ENCODE measurements at regions not wholly inside any gene's neighbourhood (a gene's known extent, or its start where the extent isn't known, plus 50 kb on each side); places are given as distances from the start of the nearest gene placed in this dataset.
"Not testable (repeated sequence)": the region's sequence is repeated elsewhere in the genome, so short reads cannot be mapped to it uniquely, and the experiment has no call there.

DNA sequence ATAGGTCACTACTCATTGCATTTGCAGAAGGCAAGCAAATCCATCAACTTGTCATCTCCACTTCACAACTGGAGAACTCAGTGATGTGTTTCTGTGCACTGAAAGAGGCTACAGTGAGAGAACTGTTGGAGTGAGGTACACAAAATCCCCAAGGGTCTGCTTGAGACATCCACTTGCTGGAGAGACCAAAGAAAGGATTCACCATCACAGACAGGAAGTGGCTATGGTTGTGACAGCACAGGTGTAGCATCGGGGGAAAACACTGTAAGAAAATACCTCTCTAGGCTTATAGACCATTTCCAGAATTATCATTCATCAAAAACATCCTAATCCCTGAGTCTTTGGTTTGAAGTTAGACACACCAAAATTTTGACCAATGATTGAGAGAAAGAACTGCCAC is 201.3 kb upstream of the OR4E1 start:
- DNase-seq (ENCODE audit: low spot score) (no peak), FAIRE-seq (no peak)

DNA sequence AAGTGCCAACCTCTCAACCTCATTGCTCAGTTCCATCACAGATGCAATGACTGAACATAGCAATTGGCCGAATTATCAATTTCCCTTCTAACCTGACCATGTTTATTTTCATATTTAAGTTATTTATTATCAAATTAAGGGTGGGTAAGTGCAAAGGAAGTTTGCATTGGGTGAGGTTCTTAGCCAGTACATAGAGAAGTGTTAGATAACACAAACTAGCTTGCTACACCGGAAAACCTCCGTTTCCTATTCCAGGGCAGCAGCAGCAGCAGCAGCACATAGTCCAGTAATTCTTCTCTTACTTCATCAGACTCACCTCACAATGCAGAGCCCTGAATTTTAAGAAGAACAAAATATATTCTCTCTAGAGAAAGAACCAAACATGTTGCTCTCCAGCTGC is 200.5 kb upstream of the OR4E1 start:
- DNase-seq (ENCODE audit: low spot score): no peak
- FAIRE-seq: no peak

DNA sequence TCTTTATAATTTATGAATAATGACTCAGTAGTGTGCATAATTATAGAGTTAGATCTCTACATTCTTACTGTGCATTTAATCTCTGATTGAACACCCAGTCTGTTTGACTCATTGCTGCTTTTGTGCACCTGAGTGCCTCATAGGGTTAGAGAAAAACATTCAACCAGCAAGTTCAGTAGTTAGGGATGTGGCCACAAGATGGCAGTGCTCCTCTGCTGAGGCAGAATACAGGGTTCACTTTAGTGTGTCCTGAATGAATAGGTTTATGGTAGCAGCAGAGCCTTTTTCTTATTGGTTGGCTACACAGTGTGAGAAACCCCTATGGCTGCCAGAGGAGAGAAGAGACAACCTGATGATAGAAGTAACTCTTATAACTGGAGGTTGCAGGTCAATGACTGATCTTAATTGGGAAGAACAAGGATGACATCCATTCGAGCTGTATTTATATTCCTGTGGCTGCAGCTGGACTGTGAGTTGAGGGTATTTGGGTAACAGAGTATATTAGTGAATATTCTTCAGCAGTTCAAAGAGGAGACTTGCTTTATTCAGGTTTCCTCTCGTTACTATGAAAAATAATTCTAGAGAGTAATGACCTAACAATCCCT is 194.9 kb upstream of the OR4E1 start:
- DNase-seq (ENCODE audit: low spot score): peak; percentile 7
- FAIRE-seq: no peak

DNA sequence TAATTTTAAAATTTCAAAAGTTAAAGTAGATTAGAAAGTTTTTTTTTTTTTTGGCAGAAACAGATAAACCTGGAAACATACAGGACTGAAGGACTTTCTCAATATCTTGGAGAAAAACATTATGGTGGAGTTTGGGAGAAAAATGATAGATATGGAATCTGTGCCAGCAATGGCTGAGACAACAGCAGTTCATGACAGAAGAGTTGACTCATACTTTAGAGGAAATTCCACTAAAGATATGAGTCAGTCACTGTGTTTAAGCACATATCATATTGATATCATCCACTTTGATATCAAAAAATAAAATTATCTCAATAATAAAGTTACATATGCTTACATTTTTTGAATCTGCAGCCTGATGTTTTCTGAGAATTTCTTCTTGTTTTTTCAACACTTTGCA is 193.9 kb upstream of the OR4E1 start:
- FAIRE-seq (no peak), DNase-seq (ENCODE audit: low spot score) (no peak)

DNA sequence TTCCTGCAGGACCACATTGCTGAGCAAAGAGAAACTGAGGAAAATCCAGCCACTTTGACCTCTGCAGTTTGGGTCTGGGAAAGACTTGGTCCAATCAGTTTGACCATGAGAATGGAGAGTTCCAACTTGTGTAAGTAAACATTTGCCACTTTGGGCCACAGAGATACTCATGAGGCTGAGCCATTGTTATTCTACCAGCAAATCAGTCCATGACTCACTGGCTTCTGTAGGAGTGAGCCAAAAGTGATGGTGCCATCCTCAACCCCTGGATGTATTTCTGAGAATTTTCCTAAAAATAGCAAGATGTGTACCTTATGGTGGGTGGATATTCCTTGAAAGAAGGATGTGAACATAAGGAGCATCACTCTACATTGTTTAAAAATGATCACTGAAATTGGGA is 192.9 kb upstream of the OR4E1 start:
- FAIRE-seq: no peak
- no peak for DNase-seq (ENCODE audit: low spot score)

DNA sequence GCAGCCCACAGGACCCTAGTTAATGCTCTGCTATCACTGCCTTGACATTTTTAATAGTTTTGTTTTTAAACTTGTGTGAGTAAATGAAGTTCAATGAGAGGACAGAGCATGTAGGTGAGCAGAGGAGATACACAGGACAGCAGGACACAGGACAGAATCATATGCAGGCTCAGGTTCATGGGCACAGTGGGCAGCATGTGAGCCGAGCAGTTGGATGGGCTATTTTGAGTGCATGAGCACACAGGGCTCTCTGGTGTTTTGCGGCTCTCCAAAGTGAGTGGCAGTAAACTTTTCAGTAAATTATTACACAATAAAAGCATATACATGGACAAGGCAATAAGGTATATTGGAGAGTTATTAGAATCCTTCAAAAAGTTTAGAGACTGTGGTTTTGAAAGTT is 189.7 kb upstream of the OR4E1 start:
- DNase-seq (ENCODE audit: low spot score): no peak
- no peak for FAIRE-seq

DNA sequence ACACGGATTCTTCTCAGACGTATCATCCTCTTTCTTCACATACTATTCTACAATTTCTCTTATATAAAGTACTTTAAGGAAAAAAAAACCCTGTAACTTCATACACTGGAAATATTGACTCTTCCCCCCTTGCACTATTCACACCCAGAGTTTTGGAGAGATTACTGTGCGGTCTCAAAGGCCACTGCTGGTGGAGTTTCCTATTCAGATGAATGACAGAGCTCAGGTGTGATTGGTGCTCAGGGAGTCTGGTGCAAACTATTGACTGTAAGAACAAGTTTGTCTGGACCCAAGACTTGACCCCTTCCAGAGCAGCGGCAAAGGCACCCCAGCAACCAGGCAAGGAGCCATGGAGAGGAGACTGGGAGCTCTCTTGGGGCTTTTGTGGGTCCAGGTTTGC is 187.5 kb upstream of the OR4E1 start:
- DNase-seq (ENCODE audit: low spot score) (no peak), FAIRE-seq (no peak)

DNA sequence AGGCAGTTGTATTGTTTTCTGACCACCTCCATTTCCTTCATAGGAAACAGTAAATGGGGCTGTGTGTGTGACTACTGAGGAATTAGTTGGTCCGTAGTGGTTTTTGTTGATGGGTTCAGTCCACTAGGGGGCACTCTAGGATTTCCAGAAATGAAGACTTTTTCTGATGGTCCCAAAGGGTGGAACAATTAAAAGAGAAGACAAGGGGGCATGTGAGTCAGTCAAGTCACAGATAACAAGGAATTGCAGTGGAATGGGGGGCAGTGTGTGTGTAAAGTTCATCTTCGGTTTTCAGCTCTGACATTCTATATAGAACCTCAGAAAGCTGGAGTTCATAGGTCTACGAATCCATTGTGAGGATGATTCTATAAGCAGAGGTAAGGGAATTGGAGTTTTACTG is 186.6 kb upstream of the OR4E1 start:
- DNase-seq (ENCODE audit: low spot score) (no peak), FAIRE-seq (no peak)

DNA sequence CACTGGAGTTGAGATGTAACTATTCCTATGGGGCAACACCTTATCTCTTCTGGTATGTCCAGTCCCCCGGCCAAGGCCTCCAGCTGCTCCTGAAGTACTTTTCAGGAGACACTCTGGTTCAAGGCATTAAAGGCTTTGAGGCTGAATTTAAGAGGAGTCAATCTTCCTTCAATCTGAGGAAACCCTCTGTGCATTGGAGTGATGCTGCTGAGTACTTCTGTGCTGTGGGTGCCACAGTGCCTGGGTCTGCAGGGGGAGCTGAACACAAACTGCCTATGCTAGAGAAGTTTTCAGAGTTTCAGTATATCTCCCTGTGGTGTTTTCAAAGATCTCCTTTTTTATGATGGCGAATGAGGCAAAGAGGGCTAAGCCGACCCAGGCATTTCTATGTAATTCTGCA is 179.2 kb upstream of the OR4E1 start:
- DNase-seq (ENCODE audit: low spot score) (no peak), FAIRE-seq (no peak)

DNA sequence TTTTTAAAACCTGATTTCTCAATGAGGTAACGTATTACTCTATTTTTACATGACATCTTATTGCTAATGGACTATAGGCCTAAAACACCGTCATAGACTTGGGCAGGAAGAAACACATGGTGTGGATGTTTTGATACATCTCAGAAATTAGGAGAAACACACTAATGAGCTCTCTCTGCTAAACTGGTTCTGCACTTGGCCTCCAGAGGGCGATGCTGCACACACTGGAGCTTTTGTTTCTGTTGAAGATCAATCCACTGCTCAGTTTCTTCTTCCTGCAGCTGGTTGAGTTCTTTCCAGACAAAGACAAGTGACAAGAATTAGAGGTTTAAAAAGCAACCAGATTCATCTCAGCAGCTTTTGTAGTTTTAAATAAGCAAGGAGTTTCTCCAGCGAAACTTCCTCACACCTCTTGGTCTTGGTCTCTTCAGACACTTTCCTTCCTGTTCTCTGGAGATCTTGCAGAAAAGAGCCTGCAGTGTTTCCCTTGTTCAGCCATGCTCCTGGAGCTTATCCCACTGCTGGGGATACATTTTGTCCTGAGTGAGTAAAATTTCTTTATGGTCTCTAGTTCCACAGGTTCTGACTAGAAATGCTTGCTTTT is 178.5 kb upstream of the OR4E1 start:
- no peak for FAIRE-seq
- no peak for DNase-seq (ENCODE audit: low spot score)

DNA sequence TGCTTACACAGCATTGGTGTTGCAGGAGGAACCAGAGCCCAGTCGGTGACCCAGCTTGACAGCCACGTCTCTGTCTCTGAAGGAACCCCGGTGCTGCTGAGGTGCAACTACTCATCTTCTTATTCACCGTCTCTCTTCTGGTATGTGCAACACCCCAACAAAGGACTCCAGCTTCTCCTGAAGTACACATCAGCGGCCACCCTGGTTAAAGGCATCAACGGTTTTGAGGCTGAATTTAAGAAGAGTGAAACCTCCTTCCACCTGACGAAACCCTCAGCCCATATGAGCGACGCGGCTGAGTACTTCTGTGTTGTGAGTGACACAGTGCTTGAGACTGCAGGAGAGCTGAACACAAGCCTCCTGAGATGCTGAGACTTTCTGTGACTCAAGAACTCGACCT is 173.3 kb upstream of the OR4E1 start:
- DNase-seq (ENCODE audit: low spot score); FAIRE-seq: not testable (repeated sequence)

DNA sequence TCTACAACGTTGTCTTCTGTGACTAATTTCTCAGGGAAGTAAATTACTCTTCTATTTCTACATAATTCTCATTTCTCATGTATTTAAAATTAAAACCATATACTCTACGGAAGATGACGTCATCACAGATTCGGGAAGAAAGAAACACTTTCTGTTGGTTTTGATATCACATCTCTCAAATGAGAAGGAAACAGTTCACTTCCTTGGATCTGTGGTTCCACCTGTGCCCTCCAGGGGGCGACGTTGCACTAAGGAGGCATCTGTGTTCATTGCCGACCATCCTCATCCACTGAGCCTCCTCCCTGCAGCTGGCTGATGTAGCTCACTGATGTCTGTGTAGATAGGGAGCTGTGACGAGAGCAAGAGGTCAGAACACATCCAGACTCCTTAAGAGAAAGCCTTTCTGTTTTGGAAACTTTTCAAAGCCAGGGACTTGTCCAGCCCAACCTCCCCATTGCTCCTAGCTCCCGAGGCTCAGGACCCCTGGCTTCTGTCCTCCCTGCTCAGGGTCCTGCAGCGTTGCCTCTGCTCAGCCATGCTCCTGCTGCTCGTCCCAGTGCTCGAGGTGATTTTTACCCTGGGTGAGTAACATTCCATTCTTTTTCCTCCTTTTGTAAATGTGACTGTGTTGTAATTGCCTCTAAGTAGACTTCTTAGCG is 172.7 kb upstream of the OR4E1 start:
- no peak for FAIRE-seq
- no peak for DNase-seq (ENCODE audit: low spot score)

DNA sequence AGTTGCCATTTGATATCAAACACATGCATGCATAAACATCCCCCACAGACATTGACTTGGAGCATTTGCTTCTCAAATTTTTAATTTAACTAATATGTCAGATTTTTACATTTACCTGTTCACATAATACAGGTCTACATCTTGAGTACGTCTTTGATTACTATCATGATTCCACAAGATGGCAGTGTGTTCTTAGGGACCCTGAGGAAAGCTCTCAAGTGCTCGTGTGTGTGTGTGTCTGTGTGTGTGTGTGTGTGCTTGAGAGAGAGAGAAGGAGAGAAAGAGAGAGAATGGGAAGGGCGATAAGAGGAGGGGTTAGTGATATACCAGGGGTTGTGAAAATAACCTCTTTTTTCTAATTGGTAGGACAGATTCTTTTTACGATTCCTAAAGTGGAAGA is 167.1 kb upstream of the OR4E1 start:
- no peak for DNase-seq (ENCODE audit: low spot score)
- no peak for FAIRE-seq

DNA sequence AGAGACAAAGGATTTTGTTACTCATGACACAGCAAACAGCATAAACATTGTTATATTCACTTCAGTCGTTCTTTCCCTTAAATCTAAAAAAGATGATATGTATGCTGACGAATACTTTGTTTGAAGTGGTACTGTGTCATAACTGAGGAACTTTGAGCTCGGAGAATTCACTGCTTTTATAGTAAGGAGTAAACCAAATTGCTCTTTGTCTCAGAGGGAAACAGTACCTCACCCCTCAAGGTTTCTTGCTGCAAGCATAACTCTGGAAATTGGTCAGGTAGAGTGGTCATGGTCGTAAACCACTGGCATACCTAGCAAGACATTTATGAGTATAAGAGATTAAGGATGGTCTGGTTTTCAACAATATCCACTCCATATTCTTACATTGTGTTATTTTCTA is 160.2 kb upstream of the OR4E1 start:
- FAIRE-seq (no peak), DNase-seq (ENCODE audit: low spot score) (no peak)

DNA sequence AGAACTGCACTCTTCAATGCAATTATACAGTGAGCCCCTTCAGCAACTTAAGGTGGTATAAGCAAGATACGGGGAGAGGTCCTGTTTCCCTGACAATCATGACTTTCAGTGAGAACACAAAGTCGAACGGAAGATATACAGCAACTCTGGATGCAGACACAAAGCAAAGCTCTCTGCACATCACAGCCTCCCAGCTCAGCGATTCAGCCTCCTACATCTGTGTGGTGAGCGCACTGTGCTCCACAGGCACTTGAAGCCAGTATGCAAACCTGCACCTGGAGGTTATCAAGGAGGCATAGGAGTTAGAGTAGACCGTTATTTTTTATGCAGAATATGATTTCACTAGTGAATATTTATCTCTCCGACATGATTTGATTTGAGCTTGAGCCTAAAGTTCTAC is 152.2 kb upstream of the OR4E1 start:
- DNase-seq (ENCODE audit: low spot score) (no peak), FAIRE-seq (no peak)

DNA sequence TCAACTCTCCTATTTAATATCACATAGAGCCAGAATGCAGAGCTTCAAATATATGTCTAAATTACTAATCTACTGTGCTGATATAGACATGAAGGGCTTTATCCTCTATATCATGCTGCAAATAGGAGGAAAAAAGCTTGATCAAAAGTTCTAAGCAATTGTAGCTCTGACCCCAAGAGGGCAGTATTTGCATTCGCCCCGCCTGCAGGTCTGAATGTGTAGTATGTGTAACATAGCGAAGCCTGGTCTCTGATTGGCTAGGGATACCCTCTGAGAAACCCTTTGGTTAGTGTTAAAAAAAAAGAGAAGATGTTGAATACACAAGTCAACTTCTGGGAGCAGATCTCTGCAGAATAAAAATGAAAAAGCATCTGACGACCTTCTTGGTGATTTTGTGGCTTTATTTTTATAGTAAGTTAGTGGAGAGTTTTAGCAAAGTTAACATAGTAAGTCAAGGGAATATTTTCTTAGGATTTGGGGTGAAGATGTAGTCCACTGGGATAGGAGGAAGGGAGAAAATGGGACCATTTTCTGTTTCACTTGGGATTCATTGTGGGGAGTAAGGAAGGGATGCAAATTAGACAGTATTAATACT is 151.6 kb upstream of the OR4E1 start:
- DNase-seq (ENCODE audit: low spot score) (no peak), FAIRE-seq (no peak)

DNA sequence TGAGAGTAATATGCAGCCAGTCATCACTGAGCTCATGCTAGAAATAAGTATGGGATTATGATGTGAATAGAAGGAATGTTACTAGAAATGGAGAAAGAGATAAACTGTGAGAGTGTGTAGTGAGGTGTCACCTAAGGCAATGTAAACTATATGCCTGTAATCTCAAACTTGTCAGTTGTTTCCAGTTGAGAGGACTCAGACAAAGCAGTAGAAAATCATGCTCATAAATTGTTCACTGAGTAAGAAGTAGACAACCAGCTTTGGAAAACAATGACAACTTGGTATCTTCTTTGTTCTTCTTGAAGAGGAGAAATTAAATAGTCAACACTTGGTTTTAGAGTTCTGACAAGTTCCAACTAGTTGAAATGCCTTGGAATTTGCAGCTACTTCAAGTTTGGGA is 148.5 kb upstream of the OR4E1 start:
- DNase-seq (ENCODE audit: low spot score) (no peak), FAIRE-seq (no peak)

DNA sequence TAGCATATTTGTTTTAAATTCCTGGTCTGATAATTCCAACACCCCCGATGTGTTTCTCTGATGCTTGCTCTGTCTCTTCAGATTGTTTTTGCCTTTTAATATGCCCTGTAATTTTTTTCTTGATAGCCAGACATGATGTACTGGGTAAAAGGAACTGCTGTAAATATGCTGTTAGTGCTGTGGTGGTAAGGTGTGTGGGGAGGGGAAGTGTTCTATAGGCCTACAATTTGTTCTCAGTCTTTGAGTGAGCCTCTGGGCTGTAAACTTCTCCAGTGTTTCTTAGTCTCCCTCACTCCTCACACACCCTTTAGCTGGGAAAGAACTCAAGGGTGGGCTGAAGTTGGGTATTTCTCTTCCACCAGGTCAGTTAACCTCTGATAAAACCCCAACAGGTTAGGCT is 147.0 kb upstream of the OR4E1 start:
- no peak for DNase-seq (ENCODE audit: low spot score)
- FAIRE-seq: no peak

DNA sequence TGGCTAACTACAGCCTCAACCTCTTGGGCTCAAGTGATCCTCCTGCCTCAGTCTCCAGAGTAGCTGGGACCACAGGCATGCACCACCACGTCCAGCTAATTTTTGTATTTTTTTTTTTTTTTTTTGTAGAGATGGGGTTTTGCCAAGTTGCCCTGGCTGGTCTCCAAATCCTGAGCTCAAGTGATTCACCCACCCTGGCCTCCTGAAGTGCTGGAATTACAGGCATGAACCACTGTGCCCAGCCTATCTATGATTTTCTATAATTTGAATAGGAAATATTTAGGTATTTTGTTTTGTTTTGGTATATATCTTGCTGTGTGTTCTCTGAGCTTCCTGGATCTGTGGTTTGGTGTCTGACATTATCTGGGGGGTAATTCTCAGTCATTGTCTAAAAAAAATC is 146.3 kb upstream of the OR4E1 start:
- not testable (repeated sequence) for DNase-seq (ENCODE audit: low spot score); FAIRE-seq

DNA sequence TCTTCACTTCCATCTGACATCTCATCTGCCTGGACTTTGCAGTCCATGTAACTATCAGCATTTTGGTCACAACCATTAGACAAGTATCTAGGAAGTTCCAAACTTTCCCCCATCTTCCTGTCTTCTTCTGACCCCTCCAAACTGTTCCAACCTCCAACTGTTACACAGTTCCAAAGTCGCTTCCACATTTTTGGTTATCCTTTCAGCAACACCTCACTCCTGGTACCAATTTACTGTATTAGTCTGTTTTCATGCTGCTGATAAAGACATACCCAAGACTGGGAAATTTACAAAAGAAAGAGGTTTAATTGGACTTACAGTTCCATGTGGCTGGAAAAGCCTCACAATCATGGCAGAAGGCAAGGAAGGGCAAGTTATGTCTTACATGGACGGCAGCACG is 143.4 kb upstream of the OR4E1 start:
- not testable (repeated sequence) for DNase-seq (ENCODE audit: low spot score); FAIRE-seq

DNA sequence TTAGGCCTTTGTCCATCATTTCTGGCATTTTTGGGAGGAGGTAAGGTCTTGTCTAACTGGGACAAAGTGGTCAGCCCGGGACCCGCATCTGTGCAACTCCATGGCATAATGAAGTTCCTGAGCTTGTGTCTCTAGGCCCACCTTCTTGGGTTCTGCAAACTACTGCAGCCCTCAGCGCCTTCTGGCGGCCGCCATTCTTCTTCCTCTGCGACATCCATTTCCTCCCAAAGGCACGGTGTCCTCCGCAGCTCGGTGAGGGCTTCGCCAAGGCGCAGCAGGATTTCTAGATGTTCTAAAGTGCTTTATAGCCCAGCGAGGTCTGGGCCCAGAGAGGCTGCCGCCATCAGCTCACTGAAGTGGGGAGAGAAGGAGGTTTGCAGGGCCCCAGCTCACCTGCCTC is 134.4 kb upstream of the OR4E1 start:
- DNase-seq (ENCODE audit: low spot score): no peak
- no peak for FAIRE-seq

DNA sequence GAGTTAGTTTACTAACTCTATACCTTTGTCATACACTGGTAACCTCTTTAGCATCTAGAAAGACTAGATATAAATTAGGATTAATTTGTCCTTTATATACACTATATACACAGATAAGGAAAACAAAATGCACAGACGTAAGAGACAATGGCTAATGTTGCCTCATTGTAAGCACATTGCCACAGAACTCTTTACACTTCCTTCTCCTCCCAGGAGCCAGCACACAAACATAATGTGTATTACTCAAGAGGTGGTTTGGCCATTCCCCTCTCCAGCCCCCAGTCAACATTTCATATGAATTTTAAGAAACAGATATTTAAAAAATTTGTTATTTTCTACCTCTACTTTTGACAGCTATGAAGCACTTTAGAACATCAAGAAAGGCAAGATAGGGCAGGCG is 131.4 kb upstream of the OR4E1 start:
- DNase-seq (ENCODE audit: low spot score): no peak
- no peak for FAIRE-seq

DNA sequence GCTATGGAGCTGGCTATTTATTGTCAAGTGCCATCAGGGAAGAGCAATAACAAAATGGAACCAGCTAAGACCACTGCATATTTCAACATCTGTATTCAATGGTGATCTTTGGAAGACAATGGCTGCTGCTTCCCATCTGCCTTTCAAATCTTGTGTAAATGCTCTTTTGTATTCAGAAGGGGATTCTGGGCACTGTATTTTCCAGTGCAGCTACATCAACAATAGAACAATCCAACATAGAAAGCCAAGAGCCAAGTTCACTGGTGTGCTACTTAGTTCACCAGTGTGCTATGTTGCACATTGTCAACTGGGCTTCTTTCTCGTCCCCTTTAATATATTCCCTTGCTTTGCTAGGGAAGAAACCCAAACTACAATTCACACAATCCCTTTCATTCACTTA is 128.8 kb upstream of the OR4E1 start:
- no peak for FAIRE-seq
- DNase-seq (ENCODE audit: low spot score): no peak

Data from RCC 7860 (cell line).